Panc1 (cell line): ENCODE measurements at regions not wholly inside any gene's neighbourhood (a gene's known extent, or its start where the extent isn't known, plus 50 kb on each side); places are given as distances from the start of the nearest gene placed in this dataset.

ENCODE experiments used
- ATAC-seq: fragments of 200-7000 bp; cut with Tn5 transposase; 2 replicates; pipeline ENCODE4 v1.9.1; 2020; ENCODE audit warnings: mild to moderate bottlenecking, moderate library complexity
- BruUV-seq: library from RNA; stranded (reverse); fragments of 400-500 nt; replicated peaks from 2 replicates; lab custom pipeline; 2021; lab: Mats Ljungman, UMichigan
- CTCF ChIA-PET: fragments of 300-600 bp; sonication (Branson Sonifier 250); formaldehyde crosslinking; loops from one replicate; lab custom pipeline; 2022; ENCODE audit warnings: antibody characterized with exemption; lab: Charles Lee
- POLR2A ChIA-PET: fragments of 300-600 bp; sonication (Branson Sonifier 250); formaldehyde crosslinking; loops from one replicate; lab custom pipeline; 2022; ENCODE audit warnings: antibody characterized with exemption; lab: Charles Lee
- DNase-seq: peaks from one replicate; pipeline ENCODE4 v3.0.0-alpha.2; 2010; ENCODE audit warnings: low read depth, low spot score
- H3K27ac ChIP-seq: 2 replicates; pipeline ENCODE4 v1.5.1; 2011; ENCODE audit warnings: mild to moderate bottlenecking, low read length, inconsistent platforms
- H3K27me3 ChIP-seq: fragments of 200-500 bp; sonication (Bioruptor generic); 2 replicates; pipeline ENCODE4 v1.6.0; 2014; ENCODE audit warnings: low read length, inconsistent platforms; ENCODE audit not compliant: control insufficient read depth, insufficient read depth
- H3K36me3 ChIP-seq: fragments of 200-500 bp; sonication (Bioruptor generic); 2 replicates; pipeline ENCODE4 v1.5.1; 2014; ENCODE audit warnings: inconsistent platforms, mild to moderate bottlenecking, low read length, moderate library complexity; ENCODE audit not compliant: control insufficient read depth, insufficient read depth
- H3K4me1 ChIP-seq: 2 replicates; pipeline ENCODE4 v1.5.1; 2011; ENCODE audit warnings: inconsistent platforms, mild to moderate bottlenecking, low read length, moderate library complexity; ENCODE audit not compliant: control insufficient read depth, insufficient read depth
- H3K4me3 ChIP-seq, 2 experiments: 2 replicates each; pipeline ENCODE4 v1.5.1; 2011 to 2012; ENCODE audit warnings: low read depth in 2 of 2, low read length in 2 of 2, mild to moderate bottlenecking in 2 of 2, inconsistent platforms in 1 of 2, moderate library complexity in 1 of 2
- H3K9me3 ChIP-seq: fragments of 200-500 bp; sonication (Bioruptor generic); 2 replicates; pipeline ENCODE4 v1.5.1; 2014; ENCODE audit warnings: low read depth, mild to moderate bottlenecking, inconsistent platforms, low read length, moderate library complexity; ENCODE audit not compliant: control insufficient read depth, insufficient read depth
- POLR2AphosphoS5 ChIP-seq: IDR thresholded peaks from 2 replicates; pipeline ENCODE4 v1.6.1; 2012; ENCODE audit warnings: mild to moderate bottlenecking, low read depth, low read length, moderate library complexity
- SIN3A ChIP-seq: IDR thresholded peaks from 2 replicates; pipeline ENCODE4 v1.6.1; 2012; ENCODE audit warnings: low read depth, mild to moderate bottlenecking, low read length, moderate library complexity, borderline replicate concordance; ENCODE audit not compliant: insufficient read depth
- TCF7L2 ChIP-seq: IDR thresholded peaks from 2 replicates; pipeline ENCODE4 v1.6.1; 2011; ENCODE audit warnings: mild to moderate bottlenecking, low read depth, low read length, inconsistent platforms
- in situ Hi-C: cut with HindIII; loops from 2 replicates; pipeline ENCODE4 v1.10.0; 2016; ENCODE audit warnings: low sequenced_read_pairs, low pct_unique_long_range_greater_than_20kb
- intact Hi-C: fragments of 100-400 bp; cut with micrococcal nuclease; formaldehyde crosslinking; loops from one replicate; pipeline ENCODE4 v1.10.0; 2022; ENCODE audit not compliant: unreplicated experiment
- TF ChIP-seq, protein P1 (sequence below), 2 experiments: IDR thresholded peaks; 2 replicates each; pipeline ENCODE4 v1.6.1; 2011 to 2012; ENCODE audit warnings: low read depth in 2 of 2, control low read depth in 1 of 2, low read length in 1 of 2, mild to moderate bottlenecking in 1 of 2, moderate library complexity in 1 of 2; ENCODE audit not compliant: insufficient read depth in 1 of 2
- TF ChIP-seq, protein P2 (sequence below): fragments of 450-650 bp; IDR thresholded peaks from 2 replicates; pipeline ENCODE4 v1.5.1; 2017; ENCODE audit warnings: mild to moderate bottlenecking

DNA sequence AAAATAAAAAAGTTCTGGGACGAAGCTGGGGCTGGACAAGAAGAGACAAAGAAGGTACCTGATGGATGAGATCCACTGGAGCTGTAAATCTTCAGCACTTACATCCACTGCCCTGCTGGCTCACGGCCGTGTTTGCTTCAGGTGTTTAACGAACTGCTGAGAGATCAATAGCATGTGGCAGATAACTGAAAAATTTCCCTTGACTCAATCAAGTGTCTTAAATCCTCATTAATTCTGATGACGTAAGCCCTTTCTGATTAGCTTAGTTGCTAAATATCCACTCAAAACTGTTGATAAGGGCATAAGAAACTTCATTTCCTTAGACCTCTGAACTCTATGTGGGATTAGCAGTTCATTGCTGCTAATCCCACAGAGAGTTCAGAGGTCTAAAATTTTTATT lies 354.2 kb upstream of the HS3ST1 start:
- DNase-seq (no peak), ATAC-seq (no peak)
- intact Hi-C loops (no loop called here), in situ Hi-C loops (no loop called here)
- ChIA-PET POLR2A (no interaction called here), CTCF (no interaction called here)
- Histone ChIP-seq H3K9me3 (no peaks in the 10 kb centered on the region), H3K27ac (no peak overlapping the region), H3K27me3 (no peaks in the 10 kb centered on the region), H3K4me1 (no peaks in the 10 kb centered on the region), H3K36me3 (no peaks in the 10 kb centered on the region), H3K4me3 (no peak overlapping the region)
- TF ChIP-seq POLR2AphosphoS5 = no peak
- no peak for TF ChIP-seq TCF7L2
- TF ChIP-seq SIN3A = no peak
- TF ChIP-seq, protein P1, sequence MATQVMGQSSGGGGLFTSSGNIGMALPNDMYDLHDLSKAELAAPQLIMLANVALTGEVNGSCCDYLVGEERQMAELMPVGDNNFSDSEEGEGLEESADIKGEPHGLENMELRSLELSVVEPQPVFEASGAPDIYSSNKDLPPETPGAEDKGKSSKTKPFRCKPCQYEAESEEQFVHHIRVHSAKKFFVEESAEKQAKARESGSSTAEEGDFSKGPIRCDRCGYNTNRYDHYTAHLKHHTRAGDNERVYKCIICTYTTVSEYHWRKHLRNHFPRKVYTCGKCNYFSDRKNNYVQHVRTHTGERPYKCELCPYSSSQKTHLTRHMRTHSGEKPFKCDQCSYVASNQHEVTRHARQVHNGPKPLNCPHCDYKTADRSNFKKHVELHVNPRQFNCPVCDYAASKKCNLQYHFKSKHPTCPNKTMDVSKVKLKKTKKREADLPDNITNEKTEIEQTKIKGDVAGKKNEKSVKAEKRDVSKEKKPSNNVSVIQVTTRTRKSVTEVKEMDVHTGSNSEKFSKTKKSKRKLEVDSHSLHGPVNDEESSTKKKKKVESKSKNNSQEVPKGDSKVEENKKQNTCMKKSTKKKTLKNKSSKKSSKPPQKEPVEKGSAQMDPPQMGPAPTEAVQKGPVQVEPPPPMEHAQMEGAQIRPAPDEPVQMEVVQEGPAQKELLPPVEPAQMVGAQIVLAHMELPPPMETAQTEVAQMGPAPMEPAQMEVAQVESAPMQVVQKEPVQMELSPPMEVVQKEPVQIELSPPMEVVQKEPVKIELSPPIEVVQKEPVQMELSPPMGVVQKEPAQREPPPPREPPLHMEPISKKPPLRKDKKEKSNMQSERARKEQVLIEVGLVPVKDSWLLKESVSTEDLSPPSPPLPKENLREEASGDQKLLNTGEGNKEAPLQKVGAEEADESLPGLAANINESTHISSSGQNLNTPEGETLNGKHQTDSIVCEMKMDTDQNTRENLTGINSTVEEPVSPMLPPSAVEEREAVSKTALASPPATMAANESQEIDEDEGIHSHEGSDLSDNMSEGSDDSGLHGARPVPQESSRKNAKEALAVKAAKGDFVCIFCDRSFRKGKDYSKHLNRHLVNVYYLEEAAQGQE (IDR thresholded peaks at IDR 0.05; ENCODE audit: insufficient read depth in 1 of 2, low read depth in 2 of 2, low read length in 1 of 2) = no peak
- TF ChIP-seq, protein P2, sequence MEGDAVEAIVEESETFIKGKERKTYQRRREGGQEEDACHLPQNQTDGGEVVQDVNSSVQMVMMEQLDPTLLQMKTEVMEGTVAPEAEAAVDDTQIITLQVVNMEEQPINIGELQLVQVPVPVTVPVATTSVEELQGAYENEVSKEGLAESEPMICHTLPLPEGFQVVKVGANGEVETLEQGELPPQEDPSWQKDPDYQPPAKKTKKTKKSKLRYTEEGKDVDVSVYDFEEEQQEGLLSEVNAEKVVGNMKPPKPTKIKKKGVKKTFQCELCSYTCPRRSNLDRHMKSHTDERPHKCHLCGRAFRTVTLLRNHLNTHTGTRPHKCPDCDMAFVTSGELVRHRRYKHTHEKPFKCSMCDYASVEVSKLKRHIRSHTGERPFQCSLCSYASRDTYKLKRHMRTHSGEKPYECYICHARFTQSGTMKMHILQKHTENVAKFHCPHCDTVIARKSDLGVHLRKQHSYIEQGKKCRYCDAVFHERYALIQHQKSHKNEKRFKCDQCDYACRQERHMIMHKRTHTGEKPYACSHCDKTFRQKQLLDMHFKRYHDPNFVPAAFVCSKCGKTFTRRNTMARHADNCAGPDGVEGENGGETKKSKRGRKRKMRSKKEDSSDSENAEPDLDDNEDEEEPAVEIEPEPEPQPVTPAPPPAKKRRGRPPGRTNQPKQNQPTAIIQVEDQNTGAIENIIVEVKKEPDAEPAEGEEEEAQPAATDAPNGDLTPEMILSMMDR = no peak
- BruUV-seq = no TSS peak

DNA sequence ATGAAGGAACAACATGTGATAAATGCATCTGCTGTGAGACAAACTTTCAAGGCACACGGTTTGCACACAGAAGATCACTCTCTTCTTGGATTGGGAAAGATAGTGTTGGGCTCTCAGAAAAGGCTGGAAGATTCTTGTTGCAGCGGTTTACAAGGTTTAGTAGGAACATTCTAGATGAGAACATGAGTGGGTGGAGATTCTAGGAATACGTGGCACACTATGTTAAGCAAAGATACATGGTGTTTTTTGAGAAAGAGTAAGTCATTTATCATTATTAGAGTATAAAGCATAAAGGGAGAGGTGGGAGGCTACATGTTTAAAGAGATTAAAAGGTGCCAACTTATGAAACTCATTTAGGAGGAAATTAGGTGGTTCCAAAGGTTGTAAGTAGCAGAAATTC lies 348.8 kb upstream of the HS3ST1 start:
- no peak for DNase-seq
- ChIA-PET CTCF (no interaction called here), POLR2A (no interaction called here)
- intact Hi-C loops = no loop called here
- BruUV-seq = no TSS peak
- H3K27ac ChIP-seq = no peak overlapping the region
- no peaks in the 10 kb centered on the region for H3K27me3 ChIP-seq
- H3K4me3 ChIP-seq = no peak overlapping the region
- H3K9me3 ChIP-seq = no peaks in the 10 kb centered on the region
- ATAC-seq = no peak
- H3K4me1 ChIP-seq = no peaks in the 10 kb centered on the region
- H3K36me3 ChIP-seq = no peaks in the 10 kb centered on the region
- TF ChIP-seq, protein P1 (IDR thresholded peaks at IDR 0.05; ENCODE audit: insufficient read depth in 1 of 2, low read depth in 2 of 2, low read length in 1 of 2) = no peak
- TF ChIP-seq TCF7L2 = no peak
- no peak for TF ChIP-seq POLR2AphosphoS5
- no peak for TF ChIP-seq SIN3A
- TF ChIP-seq, protein P2 = no peak
- in situ Hi-C loops = no loop called here
